ENCODE measurements at regions not wholly inside any gene's neighbourhood (a gene's known extent, or its start where the extent isn't known, plus 50 kb on each side); places are given as distances from the start of the nearest gene placed in this dataset.

DNA sequence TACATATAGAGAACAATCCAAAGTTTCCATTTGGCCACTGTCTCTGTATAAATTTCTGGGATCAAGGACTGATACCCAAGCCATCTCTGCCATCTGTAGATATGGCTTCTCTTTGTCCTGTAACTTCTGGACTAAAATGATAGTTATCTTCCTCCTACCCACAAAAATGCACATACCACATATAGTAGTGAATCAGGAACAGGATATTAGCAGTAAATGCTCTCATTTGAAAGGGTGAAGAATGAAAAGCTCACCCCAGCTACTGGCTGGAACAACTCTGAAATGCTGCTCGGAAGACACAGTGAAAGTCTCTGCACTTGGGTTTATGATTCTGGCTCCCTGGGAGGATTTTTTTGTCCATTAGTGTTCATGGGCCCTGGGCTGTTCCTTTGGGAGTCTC lies 856.4 kb upstream of the LRRC4C start:
- no peak overlapping the region for H3K4me3 ChIP-seq (ENCODE audit: low read depth, low read length)
- H2BK5ac ChIP-seq (ENCODE audit: low read depth, low read length, poor library complexity): peak overlapping the region; percentile 87
- no peaks in the 10 kb centered on the region for H3K9me3 ChIP-seq (ENCODE audit: insufficient read depth, low read depth, low read length)
- no peak overlapping the region for H4K12ac ChIP-seq (ENCODE audit: low read depth, low read length)
- no peak overlapping the region for H3K4me2 ChIP-seq (ENCODE audit: low read length)
- H3K36me3 ChIP-seq (ENCODE audit: control insufficient read depth in 1 of 2, insufficient read depth in 2 of 2, low read length in 2 of 2): no peaks in the 10 kb centered on the region
- no peak overlapping the region for H3K14ac ChIP-seq (ENCODE audit: low read length)
- no peak overlapping the region for H4K91ac ChIP-seq (ENCODE audit: low read depth, low read length)
- no peak for DNase-seq
- no peak overlapping the region for H3K23ac ChIP-seq (ENCODE audit: low read length)
- no peak overlapping the region for H3K4ac ChIP-seq (ENCODE audit: low read depth, low read length)
- no peak overlapping the region for H2AK5ac ChIP-seq (ENCODE audit: low read length)
- peak overlapping the region; percentile 77 for H2BK120ac ChIP-seq (ENCODE audit: insufficient read depth, low read length, poor library complexity)
- H3K79me2 ChIP-seq (ENCODE audit: control insufficient read depth, insufficient read depth, low read length, poor library complexity): no peaks in the 10 kb centered on the region
- peak overlapping the region; percentile 85 for H3K27ac ChIP-seq (ENCODE audit: low read depth, low read length)
- peaks cover 3 to 5% of the 10 kb centered on the region in 2 experiments for H3K4me1 ChIP-seq (ENCODE audit: control insufficient read depth in 1 of 2, insufficient read depth in 2 of 2, low read length in 2 of 2)
- no peak overlapping the region for H3K9ac ChIP-seq (ENCODE audit: low read length)
- no CpG with 5 or more reads among the region's 1 CpG for WGBS (ENCODE audit: extremely low coverage, insufficient coverage, insufficient read length)
- peak overlapping the region; percentile 20 for H4K8ac ChIP-seq (ENCODE audit: low read depth, low read length)
- peak overlapping the region; percentile 65 for H2BK12ac ChIP-seq (ENCODE audit: low read length)
- H2AFZ ChIP-seq (ENCODE audit: insufficient read depth, low read length, poor library complexity): no peak overlapping the region
- no peak overlapping the region for H3K18ac ChIP-seq (ENCODE audit: low read length)
- no peaks in the 10 kb centered on the region for H3K27me3 ChIP-seq (ENCODE audit: insufficient read depth, low read length)
- peaks cover 3% of the 10 kb centered on the region for H3K79me1 ChIP-seq (ENCODE audit: low read length)

GRCh38 chr11:42319921-42320320 lies 860.5 kb upstream of the LRRC4C start:
- Histone ChIP-seq H3K18ac (ENCODE audit: low read length) (no peak overlapping the region), H4K8ac (ENCODE audit: low read depth, low read length) (no peak overlapping the region), H3K27ac (ENCODE audit: low read depth, low read length) (no peak overlapping the region), H3K36me3 (ENCODE audit: control insufficient read depth in 1 of 2, insufficient read depth in 2 of 2, low read length in 2 of 2) (no peaks in the 10 kb centered on the region), H2BK5ac (ENCODE audit: low read depth, low read length, poor library complexity) (no peak overlapping the region), H2BK120ac (ENCODE audit: insufficient read depth, low read length, poor library complexity) (no peak overlapping the region), H2BK12ac (ENCODE audit: low read length) (no peak overlapping the region), H3K79me2 (ENCODE audit: control insufficient read depth, insufficient read depth, low read length, poor library complexity) (no peaks in the 10 kb centered on the region), H4K12ac (ENCODE audit: low read depth, low read length) (no peak overlapping the region), H4K91ac (ENCODE audit: low read depth, low read length) (no peak overlapping the region), H3K4ac (ENCODE audit: low read depth, low read length) (no peak overlapping the region), H2AFZ (ENCODE audit: insufficient read depth, low read length, poor library complexity) (no peak overlapping the region), H3K14ac (ENCODE audit: low read length) (no peak overlapping the region), H3K4me1 (ENCODE audit: control insufficient read depth in 1 of 2, insufficient read depth in 2 of 2, low read length in 2 of 2) (peaks cover 3 to 5% of the 10 kb centered on the region in 2 experiments), H2AK5ac (ENCODE audit: low read length) (no peak overlapping the region), H3K4me2 (ENCODE audit: low read length) (no peak overlapping the region), H3K9ac (ENCODE audit: low read length) (no peak overlapping the region), H3K4me3 (ENCODE audit: low read depth, low read length) (no peak overlapping the region), H3K27me3 (ENCODE audit: insufficient read depth, low read length) (no peaks in the 10 kb centered on the region), H3K79me1 (ENCODE audit: low read length) (peaks cover 3% of the 10 kb centered on the region), H3K23ac (ENCODE audit: low read length) (no peak overlapping the region), H3K9me3 (ENCODE audit: insufficient read depth, low read depth, low read length) (no peaks in the 10 kb centered on the region)
- DNase-seq: no peak

- H3K4me3 ChIP-seq (ENCODE audit: low read depth, low read length): no peak overlapping the region
- H4K91ac ChIP-seq (ENCODE audit: low read depth, low read length): no peak overlapping the region
- H3K79me1 ChIP-seq (ENCODE audit: low read length): no peaks in the 10 kb centered on the region
- no peak overlapping the region for H3K23ac ChIP-seq (ENCODE audit: low read length)
- no peaks in the 10 kb centered on the region for H3K27me3 ChIP-seq (ENCODE audit: insufficient read depth, low read length)
- no peak overlapping the region for H2AFZ ChIP-seq (ENCODE audit: insufficient read depth, low read length, poor library complexity)
- H2BK5ac ChIP-seq (ENCODE audit: low read depth, low read length, poor library complexity): no peak overlapping the region
- H3K36me3 ChIP-seq (ENCODE audit: control insufficient read depth in 1 of 2, insufficient read depth in 2 of 2, low read length in 2 of 2): no peaks in the 10 kb centered on the region
- H3K9me3 ChIP-seq (ENCODE audit: insufficient read depth, low read depth, low read length): peaks cover 6% of the 10 kb centered on the region
- no peak overlapping the region for H2BK12ac ChIP-seq (ENCODE audit: low read length)
- WGBS (ENCODE audit: extremely low coverage, insufficient coverage, insufficient read length): no CpG with 5 or more reads among the region's 5 CpGs
- H4K8ac ChIP-seq (ENCODE audit: low read depth, low read length): no peak overlapping the region
- no peak overlapping the region for H3K14ac ChIP-seq (ENCODE audit: low read length)
- H3K9ac ChIP-seq (ENCODE audit: low read length): no peak overlapping the region
- no peak overlapping the region for H3K4me2 ChIP-seq (ENCODE audit: low read length)
- no peak for DNase-seq
- H2BK120ac ChIP-seq (ENCODE audit: insufficient read depth, low read length, poor library complexity): no peak overlapping the region
- no peak overlapping the region for H3K27ac ChIP-seq (ENCODE audit: low read depth, low read length)
- H3K4me1 ChIP-seq (ENCODE audit: control insufficient read depth in 1 of 2, insufficient read depth in 2 of 2, low read length in 2 of 2): no peaks in the 10 kb centered on the region
- no peak overlapping the region for H4K12ac ChIP-seq (ENCODE audit: low read depth, low read length)
- H3K79me2 ChIP-seq (ENCODE audit: control insufficient read depth, insufficient read depth, low read length, poor library complexity): no peaks in the 10 kb centered on the region
- H2AK5ac ChIP-seq (ENCODE audit: low read length): no peak overlapping the region
- H3K4ac ChIP-seq (ENCODE audit: low read depth, low read length): no peak overlapping the region
- no peak overlapping the region for H3K18ac ChIP-seq (ENCODE audit: low read length)
Observed at GRCh38 chr11:42329929-42330565, 870.6 kb upstream of the LRRC4C start.

GRCh38 chr11:42337786-42338455 lies 878.5 kb upstream of the LRRC4C start:
- Histone ChIP-seq H3K4me1 (ENCODE audit: control insufficient read depth in 1 of 2, insufficient read depth in 2 of 2, low read length in 2 of 2) (peaks cover 3 to 5% of the 10 kb centered on the region in 2 experiments), H4K8ac (ENCODE audit: low read depth, low read length) (no peak overlapping the region)

More at GRCh38 chr11:42337786-42338455, 878.5 kb upstream of the LRRC4C start:
- Histone ChIP-seq H4K12ac (ENCODE audit: low read depth, low read length) (no peak overlapping the region), H3K4ac (ENCODE audit: low read depth, low read length) (no peak overlapping the region), H3K9me3 (ENCODE audit: insufficient read depth, low read depth, low read length) (peaks cover 6% of the 10 kb centered on the region), H3K27me3 (ENCODE audit: insufficient read depth, low read length) (no peaks in the 10 kb centered on the region), H3K14ac (ENCODE audit: low read length) (no peak overlapping the region), H4K91ac (ENCODE audit: low read depth, low read length) (no peak overlapping the region), H3K23ac (ENCODE audit: low read length) (no peak overlapping the region), H2AK5ac (ENCODE audit: low read length) (no peak overlapping the region), H3K79me1 (ENCODE audit: low read length) (no peaks in the 10 kb centered on the region), H2BK12ac (ENCODE audit: low read length) (no peak overlapping the region), H2BK5ac (ENCODE audit: low read depth, low read length, poor library complexity) (no peak overlapping the region), H3K4me2 (ENCODE audit: low read length) (no peak overlapping the region), H3K9ac (ENCODE audit: low read length) (no peak overlapping the region), H3K36me3 (ENCODE audit: control insufficient read depth in 1 of 2, insufficient read depth in 2 of 2, low read length in 2 of 2) (no peaks in the 10 kb centered on the region), H3K4me3 (ENCODE audit: low read depth, low read length) (no peak overlapping the region), H2AFZ (ENCODE audit: insufficient read depth, low read length, poor library complexity) (no peak overlapping the region), H2BK120ac (ENCODE audit: insufficient read depth, low read length, poor library complexity) (no peak overlapping the region), H3K79me2 (ENCODE audit: control insufficient read depth, insufficient read depth, low read length, poor library complexity) (no peaks in the 10 kb centered on the region), H3K18ac (ENCODE audit: low read length) (no peak overlapping the region), H3K27ac (ENCODE audit: low read depth, low read length) (no peak overlapping the region)
- DNase-seq: peak in 1 of 2 donors; percentile 1
- WGBS (ENCODE audit: extremely low coverage, insufficient coverage, insufficient read length): no CpG with 5 or more reads among the region's 4 CpGs
